Astrocyte of the spinal cord (primary cell): ENCODE measurements at regions not wholly inside any gene's neighbourhood (a gene's known extent, or its start where the extent isn't known, plus 50 kb on each side); places are given as distances from the start of the nearest gene placed in this dataset.

Experiments used
- DNase-seq: peaks from one replicate; pipeline ENCODE4 v3.0.0; 2011; ENCODE audit warnings: low read depth, low spot score
- H3K4me3 ChIP-seq: 2 replicates; pipeline ENCODE4 v1.5.1; 2011; ENCODE audit warnings: low read depth, mild to moderate bottlenecking, low read length, moderate library complexity
- CTCF ChIP-seq: IDR thresholded peaks from 2 replicates; pipeline ENCODE4 v1.5.1; 2012; ENCODE audit warnings: low read depth, mild to moderate bottlenecking, low read length, inconsistent platforms
- in situ Hi-C: cut with HindIII; loops from 2 replicates; pipeline ENCODE4 v1.10.0; 2017; ENCODE audit warnings: low sequenced_read_pairs

GRCh38 chr11:109939166-109939810, 153.9 kb upstream of the ZC3H12C start:
- TF ChIP-seq CTCF: peak; percentile 76
- H3K4me3 ChIP-seq: no peak overlapping the region
- DNase-seq: peak; percentile 85
- in situ Hi-C loops: no loop called here

GRCh38 chr11:109940816-109941215, 152.4 kb upstream of the ZC3H12C start:
- no peak overlapping the region for H3K4me3 ChIP-seq
- in situ Hi-C loops: no loop called here
- no peak for TF ChIP-seq CTCF
- peak; percentile 71 for DNase-seq

GRCh38 chr11:109945626-109946321, 147.4 kb upstream of the ZC3H12C start:
- in situ Hi-C loops: no loop called here
- TF ChIP-seq CTCF: no peak
- H3K4me3 ChIP-seq: no peak overlapping the region
- no peak for DNase-seq

GRCh38 chr11:109946322-109946846, 146.8 kb upstream of the ZC3H12C start:
- H3K4me3 ChIP-seq: peak overlapping the region; percentile 24
- in situ Hi-C loops: no loop called here
- DNase-seq: peak; percentile 95
- peak; percentile 93 for TF ChIP-seq CTCF

- DNase-seq: no peak
- in situ Hi-C loops: no loop called here
- TF ChIP-seq CTCF: no peak
- no peak overlapping the region for H3K4me3 ChIP-seq
Observed at GRCh38 chr11:109954534-109954933, 138.7 kb upstream of the ZC3H12C start.

GRCh38 chr11:109956124-109956793, 136.9 kb upstream of the ZC3H12C start:
- no peak overlapping the region for H3K4me3 ChIP-seq
- no peak for TF ChIP-seq CTCF
- no peak for DNase-seq
- in situ Hi-C loops: no loop called here
